CD4-positive, alpha-beta T cell treated with Interleukin-4 for 4 hours (primary cell): ENCODE measurements at regions not wholly inside any gene's neighbourhood (a gene's known extent, or its start where the extent isn't known, plus 50 kb on each side); places are given as distances from the start of the nearest gene placed in this dataset.
"Not testable (repeated sequence)": the region's sequence is repeated elsewhere in the genome, so short reads cannot be mapped to it uniquely, and the experiment has no call there.

Experiments used
- DNase-seq: peaks from one replicate; pipeline ENCODE4 v3.0.0-alpha.2; 2020

GRCh38 chr3:176159796-176160195, 1037.5 kb downstream of the TBL1XR1 start:
- no peak for DNase-seq

- DNase-seq: no peak
Measured at GRCh38 chr3:176155012-176155411, 1042.3 kb downstream of the TBL1XR1 start.

- no peak for DNase-seq
Measured at GRCh38 chr3:176149567-176149966, 1047.7 kb downstream of the TBL1XR1 start.

GRCh38 chr3:176147251-176147650, 1050.0 kb downstream of the TBL1XR1 start:
- no peak for DNase-seq

GRCh38 chr3:176141837-176142236, 1055.4 kb downstream of the TBL1XR1 start:
- no peak for DNase-seq

- no peak for DNase-seq
Measured at GRCh38 chr3:176120507-176120906, 1076.8 kb downstream of the TBL1XR1 start.

- no peak for DNase-seq
Measured at GRCh38 chr3:176119826-176120225, 1077.5 kb downstream of the TBL1XR1 start.

- no peak for DNase-seq
Measured at GRCh38 chr3:176106380-176106779, 1090.9 kb downstream of the TBL1XR1 start.

- no peak for DNase-seq
Measured at GRCh38 chr3:176097027-176097426, 1100.3 kb downstream of the TBL1XR1 start.

GRCh38 chr3:176093892-176094291, 1103.4 kb downstream of the TBL1XR1 start:
- not testable (repeated sequence) for DNase-seq

GRCh38 chr3:176090727-176091126, 1106.6 kb downstream of the TBL1XR1 start:
- no peak for DNase-seq

GRCh38 chr3:176088962-176089383, 1108.3 kb downstream of the TBL1XR1 start:
- DNase-seq: no peak

GRCh38 chr3:176087066-176087697, 1110.1 kb downstream of the TBL1XR1 start:
- no peak for DNase-seq

- DNase-seq: no peak
Measured at GRCh38 chr3:176079785-176080184, 1117.5 kb downstream of the TBL1XR1 start.

GRCh38 chr3:176078906-176079305, 1118.4 kb downstream of the TBL1XR1 start:
- DNase-seq: no peak

- no peak for DNase-seq
Measured at GRCh38 chr3:176075491-176075890, 1121.8 kb downstream of the TBL1XR1 start.

GRCh38 chr3:176075046-176075445, 1122.2 kb downstream of the TBL1XR1 start:
- DNase-seq: no peak

- DNase-seq: no peak
Measured at GRCh38 chr3:176074096-176074495, 1123.2 kb downstream of the TBL1XR1 start.

GRCh38 chr3:176071943-176072342, 1125.3 kb downstream of the TBL1XR1 start:
- no peak for DNase-seq

- no peak for DNase-seq
Measured at GRCh38 chr3:176068750-176069149, 1128.5 kb downstream of the TBL1XR1 start.

- DNase-seq: no peak
Measured at GRCh38 chr3:176058856-176059255, 1138.4 kb downstream of the TBL1XR1 start.

GRCh38 chr3:176055836-176056235, 1141.4 kb downstream of the TBL1XR1 start:
- no peak for DNase-seq

- no peak for DNase-seq
Measured at GRCh38 chr3:176051766-176052165, 1145.5 kb downstream of the TBL1XR1 start.

- no peak for DNase-seq
Measured at GRCh38 chr3:176046703-176047102, 1150.6 kb downstream of the TBL1XR1 start.

- no peak for DNase-seq
Measured at GRCh38 chr3:176041812-176042211, 1155.5 kb downstream of the TBL1XR1 start.
